GM18498 (cell line): ENCODE measurements at regions not wholly inside any gene's neighbourhood (a gene's known extent, or its start where the extent isn't known, plus 50 kb on each side); places are given as distances from the start of the nearest gene placed in this dataset.
"Not testable (repeated sequence)": the region's sequence is repeated elsewhere in the genome, so short reads cannot be mapped to it uniquely, and the experiment has no call there.

Source experiments
- ATAC-seq: cut with Tn5 transposase; IDR thresholded peaks from one replicate; pipeline ENCODE4 v1.9.1; 2021; ENCODE audit warnings: mild to moderate bottlenecking, moderate library complexity; ENCODE audit not compliant: unreplicated experiment

DNA sequence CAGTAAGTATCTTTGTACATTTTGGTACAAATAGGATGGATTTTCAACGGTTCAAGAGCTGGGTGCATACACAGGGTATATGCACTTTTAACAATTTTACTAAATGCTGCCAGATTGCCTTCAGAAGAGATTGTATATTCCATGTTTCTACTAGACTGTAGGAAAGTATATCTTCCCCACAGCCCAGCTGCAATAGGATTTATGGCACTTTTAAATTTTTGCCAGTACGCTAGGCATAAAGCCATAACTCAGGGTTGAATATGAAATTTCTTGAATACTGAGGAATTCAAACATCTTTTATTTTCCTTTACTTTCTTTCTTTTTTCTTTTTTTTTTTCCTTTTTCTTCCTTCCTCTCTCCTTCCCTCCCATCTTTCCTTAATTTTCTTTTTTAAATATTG, 78.7 kb upstream of the SULF2 start:
- no peak for ATAC-seq

DNA sequence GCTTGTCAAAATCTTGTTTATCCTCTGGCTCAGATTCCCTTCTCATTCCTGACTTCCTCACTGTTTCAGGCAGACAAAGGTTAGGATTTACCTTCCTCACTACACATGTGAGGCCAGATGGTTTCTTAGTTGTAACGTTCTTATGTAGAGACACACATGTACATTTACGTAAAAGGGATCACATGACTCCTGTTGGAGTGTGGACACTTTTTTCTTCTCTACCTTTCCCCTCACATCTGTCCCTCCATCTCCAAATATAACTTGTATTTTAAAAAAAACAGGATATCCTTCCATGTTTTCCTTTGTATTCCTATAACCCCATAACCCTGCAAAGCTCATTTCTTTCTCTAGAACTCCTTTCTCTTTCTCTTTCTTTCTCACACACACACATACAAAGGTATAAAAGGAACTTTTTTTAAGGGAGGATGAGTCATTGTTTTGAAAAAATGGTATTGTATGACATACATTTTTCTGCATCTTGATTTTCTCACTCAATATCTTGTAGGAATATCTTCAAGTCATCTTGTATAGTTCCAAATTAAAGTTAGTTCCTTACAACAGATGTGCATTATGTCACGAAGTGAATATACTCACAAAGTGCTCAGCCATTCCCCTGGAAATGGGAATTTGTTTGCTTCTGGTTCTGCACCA, 78.2 kb upstream of the SULF2 start:
- no peak for ATAC-seq

DNA sequence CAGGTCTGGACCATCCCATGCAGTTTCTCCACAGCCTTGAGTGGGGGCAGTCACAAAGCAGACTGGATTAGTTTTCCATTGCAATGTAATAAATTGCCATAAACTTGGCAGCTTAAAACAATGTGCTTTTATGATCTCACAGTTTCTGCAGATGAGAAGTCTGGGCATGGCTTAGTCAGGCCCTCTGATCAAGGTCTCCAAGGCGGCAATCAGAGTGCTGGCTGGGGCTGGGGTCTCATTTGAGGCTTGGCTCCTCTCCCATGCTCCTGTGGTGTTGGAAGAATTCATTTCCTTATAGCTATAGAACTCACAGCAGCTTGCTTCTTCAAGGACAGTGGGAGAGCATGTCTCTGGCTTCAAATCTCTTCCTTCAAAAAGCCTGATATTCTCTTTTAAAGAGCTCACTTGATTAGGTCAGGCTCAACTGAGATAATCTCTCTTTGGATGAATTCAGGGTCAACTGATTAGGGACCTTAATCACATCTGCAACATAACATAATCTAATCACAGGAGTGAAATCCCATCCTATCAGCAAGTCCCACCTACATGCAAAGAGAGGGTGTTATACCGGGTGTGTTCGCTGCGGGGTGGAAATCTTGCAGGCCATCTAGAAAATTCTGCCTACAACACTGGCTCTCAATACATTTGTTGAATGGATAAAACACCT, 77.4 kb upstream of the SULF2 start:
- no peak for ATAC-seq

DNA sequence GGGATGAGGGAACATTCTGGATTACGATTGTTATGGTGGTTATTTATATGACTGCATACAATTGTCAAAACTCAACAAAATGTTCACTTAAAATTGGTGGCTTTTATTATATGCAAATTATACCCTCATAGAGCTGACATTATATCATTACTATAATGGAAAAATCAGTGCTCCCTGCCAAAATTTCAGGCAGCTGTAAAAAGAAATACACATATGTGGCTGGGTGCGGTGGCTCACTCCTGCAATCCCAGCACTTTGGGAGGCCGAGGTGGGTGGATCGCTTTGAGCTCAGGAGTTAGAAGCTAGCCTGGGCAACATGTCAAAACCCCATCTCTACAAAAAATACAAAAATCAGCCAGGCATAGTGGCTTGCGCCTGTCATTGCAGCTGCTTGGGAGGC, 75.8 kb upstream of the SULF2 start:
- ATAC-seq = no peak

DNA sequence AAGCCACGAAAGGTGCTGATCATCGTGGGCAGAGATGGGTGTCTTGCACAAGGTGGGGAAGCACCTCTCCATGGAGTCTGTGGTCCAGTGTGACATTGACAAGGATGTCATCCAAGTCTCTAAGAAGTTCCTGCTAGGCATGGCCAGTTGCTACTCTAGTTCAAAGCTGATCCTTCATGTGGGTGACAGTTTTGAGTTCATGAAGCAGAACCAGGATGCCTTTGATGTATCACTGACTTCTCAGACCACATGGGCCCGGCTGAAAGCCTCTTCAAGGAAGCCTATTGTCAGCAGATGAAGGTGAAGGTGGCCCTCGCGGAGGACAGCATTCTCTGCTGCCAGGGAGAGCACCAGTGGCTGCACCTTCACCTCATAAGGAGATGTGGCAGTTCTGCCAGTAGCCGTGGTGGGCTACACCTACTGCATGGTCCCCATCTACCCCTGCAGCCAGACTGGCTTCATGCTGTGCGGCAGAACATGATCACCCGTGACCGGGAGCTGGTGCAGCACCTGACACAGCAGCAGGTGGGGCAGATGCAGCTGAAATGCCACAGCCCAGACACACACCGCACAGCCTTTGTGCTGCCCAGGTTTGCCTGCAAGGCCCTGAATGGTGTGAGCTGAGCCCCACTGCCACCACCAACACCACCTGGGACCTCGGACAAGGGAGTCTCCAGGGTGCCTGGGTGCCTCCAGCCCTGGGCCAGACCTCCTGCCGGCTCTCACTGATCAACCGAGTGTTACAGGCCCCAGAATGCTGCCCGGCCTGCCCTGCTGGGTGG, 75.0 kb upstream of the SULF2 start:
- no peak for ATAC-seq

DNA sequence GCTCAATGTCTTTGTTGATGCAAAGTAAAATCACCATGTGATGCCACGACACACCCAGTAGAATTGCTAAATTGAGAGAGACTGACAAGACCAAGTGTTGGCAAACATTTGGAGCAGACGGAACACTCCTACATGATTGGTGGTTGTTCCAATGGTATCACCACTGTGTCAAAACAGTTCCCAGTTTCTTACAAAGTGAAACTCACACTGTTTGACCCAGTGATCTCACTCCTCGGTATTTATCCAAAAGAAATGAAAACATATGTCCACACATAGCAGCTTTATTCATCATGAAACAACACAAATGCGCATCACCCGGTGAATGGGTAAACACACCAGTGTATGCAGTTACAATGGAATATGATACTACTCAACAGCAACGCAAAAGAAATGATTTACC, 74.0 kb upstream of the SULF2 start:
- ATAC-seq = no peak

DNA sequence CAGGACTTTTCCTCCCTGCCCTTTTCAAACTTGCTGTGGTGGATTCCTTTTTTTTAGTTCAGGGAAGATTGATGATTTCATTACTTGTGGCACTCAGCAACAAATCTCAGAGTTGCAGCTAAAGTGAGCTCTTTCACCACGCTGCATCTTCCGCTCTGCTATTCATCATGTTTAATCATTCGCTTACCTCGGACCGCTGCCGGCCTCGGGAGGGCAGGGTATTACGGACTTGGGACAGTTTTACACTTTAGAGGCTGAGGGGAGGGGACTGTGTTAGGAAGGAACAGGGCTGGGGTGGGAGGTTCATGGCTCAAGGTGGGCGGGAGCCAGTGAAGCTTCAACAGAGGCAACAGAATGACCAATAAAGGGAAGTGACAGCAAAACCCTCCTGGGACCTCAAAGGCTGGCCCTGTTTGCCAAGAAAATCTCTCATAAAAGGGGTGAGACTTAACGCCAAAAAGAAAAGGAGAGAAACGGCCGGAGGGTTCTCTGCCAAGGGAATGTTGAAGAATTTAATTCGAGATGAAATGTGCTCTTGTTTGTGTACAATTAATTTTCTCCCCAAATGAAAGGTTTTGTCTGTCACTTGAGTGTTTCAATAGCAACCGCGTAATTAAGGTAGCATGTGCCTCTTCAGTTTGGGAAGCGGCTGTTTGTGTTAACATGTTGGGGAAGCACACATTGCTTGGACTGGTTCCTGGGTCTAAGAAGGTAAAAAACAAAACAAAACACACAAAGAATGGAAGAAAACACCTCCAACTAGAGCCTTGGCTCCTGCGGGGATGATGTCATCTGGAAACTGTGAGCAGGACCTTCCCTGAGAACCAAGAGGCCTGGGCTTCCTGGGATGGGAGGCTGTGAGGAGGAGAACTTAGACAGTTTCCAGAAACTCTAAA, 72.5 kb upstream of the SULF2 start:
- no peak for ATAC-seq

DNA sequence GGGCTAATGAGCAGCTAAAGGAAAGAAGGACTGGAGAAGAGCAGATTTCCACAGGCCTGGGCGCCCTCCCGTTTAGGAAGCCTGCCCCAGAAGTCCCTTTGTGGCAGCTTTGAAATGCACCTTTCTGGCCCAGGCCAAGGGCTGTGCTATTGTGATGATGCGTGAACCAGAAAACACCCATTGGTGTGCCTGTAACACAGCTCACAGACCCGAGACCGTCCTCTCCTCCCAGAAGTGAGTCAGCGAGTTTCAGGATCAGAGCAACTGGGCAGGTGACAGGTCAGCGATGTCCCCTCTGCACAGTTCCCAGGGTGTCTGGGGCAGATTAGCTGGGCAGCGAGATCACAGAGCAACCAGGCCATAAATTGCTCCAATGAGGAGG, 71.9 kb upstream of the SULF2 start:
- no peak for ATAC-seq

DNA sequence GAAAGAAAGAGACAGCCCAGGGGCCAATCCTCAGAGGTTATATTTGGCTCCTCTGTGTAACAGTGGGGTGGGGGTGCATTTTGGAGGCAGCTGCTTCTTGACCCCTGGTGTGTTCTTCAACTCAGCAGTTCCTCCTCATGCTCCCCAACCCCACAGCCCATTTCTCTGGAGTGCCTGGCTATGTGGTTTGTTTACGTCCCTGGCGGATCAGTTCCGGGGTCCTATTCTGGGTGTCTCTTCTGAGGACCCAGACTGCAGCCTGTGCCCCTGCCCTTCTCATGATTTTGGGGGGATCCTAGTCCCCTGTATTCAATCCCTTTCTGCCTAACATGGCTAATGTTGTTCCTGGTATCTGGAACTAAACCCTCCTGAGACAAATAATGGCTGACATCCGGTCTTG, 70.5 kb upstream of the SULF2 start:
- ATAC-seq = no peak

DNA sequence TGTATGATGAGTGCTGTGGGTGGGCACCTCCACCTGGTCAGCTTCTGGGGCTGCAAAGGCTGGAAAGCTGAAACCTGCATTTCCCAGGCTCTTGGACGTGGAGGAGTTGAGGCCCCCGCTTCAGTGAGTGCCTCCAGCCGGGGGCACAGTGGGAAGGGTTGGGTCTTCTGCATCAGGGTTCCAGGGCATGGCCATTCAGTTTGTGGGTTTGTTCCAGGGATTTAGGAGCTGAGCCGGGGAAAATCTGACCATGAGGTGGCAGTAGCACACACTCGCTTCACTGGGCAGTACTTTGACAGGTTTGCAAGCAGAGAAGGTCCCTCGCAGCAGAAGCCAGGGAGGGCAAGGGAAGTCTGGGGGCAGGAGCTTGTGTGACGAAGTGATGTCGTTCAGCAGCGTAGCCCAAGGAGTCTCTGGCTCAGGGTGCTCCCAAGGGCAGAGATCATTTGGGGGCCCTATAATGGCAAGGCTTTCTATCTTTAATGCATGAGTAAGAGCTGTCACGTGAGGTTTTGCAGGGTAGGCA, 69.5 kb upstream of the SULF2 start:
- no peak for ATAC-seq

DNA sequence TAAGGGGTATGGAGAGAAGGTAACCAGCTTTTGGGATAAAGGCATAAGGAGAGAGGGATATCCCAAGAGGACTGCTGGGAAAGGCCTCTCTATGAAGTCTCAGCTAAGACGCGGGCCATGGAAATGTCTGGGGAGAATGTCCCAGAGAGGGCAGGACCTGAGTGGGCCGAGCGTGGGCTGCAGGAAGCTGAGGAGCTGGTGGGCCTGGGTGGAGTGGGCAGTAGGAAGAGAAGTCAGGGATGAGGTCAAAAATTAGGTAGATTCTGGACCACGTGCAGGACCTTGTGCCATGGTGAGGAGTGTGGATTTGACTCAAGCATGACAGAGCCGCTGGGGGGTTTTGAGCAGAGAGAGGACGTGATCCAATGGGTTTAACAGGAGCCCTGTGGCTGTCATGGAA, 66.5 kb upstream of the SULF2 start:
- ATAC-seq = no peak

DNA sequence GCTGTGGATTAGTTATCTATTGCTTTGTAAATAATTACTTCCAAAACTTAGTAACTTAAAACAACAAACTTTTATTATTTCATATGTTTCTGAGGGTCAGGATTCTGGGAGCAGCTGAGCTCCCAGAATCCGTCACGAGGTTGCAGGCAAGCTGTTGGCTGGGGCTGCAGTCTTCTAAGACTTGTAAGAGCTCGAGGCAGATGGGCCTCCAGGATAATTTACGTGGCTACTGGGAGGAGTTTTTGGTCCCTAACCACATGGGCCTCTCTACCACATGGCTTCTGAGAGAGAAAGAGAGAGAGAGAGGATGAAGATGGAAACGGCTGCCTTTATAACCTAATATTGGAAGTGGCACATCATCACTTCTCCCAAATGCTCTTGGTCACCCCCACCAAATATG, 64.9 kb upstream of the SULF2 start:
- ATAC-seq = no peak

DNA sequence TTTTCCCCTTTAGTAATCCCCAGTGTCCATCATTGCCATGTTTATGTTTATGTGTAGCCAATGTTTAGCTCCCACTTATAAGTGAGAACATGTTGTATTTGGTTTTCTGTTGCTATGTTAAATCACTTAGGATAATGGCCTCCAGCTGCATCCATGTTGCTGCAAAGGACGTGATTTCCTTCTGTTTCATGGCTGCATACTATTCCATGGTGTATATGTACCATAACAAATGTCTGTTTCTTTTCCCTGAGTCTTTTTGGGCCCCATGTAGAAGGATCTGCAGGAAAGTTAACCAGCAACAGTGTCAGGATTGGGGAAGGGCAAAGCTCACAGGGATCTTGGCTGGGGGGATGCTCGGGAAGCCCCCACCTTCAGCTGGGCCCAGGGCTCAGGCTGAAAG, 64.3 kb upstream of the SULF2 start:
- no peak for ATAC-seq

DNA sequence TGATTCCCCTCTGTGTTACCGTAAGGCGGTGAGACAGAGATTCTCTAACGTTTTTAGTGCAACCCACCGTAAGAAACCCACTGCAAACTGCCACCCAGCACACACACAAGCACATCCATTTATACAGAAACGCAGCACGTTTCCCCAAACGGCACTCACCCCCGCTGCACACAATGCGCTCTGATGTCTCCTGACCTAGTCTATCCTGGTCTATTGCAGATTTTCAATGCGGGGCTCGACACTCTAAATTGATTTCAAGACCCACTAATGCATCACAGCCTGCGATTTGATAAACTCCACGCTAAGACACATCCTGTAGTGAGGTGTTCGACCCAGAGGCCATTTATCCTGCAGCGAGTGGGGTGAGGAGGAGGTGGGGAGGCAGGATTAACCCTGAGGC, 63.7 kb upstream of the SULF2 start:
- no peak for ATAC-seq

DNA sequence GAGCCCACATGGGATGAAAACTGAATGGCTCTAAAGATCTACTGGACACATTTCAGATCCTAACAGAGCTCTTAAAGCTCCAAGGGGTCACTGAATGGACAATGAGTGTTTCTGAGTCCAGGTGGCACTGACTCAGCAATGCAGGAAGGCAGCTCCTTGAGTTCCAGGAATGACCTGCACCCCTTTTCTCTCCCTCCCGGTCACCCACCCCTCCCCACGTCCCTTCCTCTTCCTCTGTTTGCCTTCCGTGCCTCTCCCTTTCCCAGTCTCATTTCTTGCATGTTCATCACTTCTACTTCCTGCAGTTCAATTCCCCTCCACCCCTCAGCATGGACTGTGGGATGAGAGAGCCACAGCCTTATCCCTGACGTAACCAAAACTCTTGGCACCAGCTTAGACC, 63.3 kb upstream of the SULF2 start:
- ATAC-seq = not testable (repeated sequence)

DNA sequence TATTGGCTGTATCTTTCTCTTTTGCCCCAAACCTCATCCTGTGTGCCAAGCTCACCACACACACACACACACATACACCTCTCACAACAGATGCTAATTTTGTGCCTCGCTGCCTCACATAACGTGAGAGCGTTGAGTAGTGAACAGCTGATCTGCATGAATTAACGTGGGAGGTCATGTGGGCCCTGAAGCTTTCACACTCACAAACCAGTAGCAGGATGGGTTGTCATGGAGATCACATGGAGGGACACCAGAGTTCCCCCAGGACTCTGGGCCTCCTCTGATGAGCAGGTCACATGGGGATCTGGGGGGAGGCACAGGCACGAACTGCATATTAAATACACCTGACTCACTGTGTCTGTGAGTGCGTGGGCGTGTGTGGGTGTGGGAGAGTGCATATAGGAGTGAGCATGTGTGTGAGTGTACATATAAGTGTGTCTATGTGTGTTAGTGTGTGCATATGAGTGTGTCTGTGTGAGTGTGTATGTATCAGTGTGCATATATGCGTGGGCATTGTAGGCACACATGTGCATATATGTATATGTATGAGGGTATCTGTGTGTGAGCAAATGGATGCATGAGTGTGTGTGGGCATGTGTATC, 62.7 kb upstream of the SULF2 start:
- ATAC-seq = no peak

DNA sequence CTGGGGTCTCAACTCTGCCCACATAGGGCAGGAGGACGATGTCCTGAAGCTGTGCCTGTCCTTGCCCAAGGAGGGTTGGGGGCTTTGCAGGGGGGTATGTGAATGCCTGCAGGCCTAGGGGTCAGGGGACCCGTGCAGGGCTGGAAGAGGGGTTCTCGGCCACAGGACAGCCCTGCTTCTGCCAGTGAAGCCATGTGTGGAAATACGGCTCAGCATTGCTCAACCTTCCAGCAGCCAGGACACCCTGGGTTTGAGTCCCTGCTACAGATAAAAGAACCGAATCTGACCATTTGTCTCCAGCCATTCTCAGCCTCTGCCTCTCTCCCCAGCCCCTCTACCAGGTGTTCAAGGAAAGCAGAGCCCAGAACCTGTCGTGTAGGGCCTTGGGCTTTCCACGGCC, 61.9 kb upstream of the SULF2 start:
- ATAC-seq = not testable (repeated sequence)

DNA sequence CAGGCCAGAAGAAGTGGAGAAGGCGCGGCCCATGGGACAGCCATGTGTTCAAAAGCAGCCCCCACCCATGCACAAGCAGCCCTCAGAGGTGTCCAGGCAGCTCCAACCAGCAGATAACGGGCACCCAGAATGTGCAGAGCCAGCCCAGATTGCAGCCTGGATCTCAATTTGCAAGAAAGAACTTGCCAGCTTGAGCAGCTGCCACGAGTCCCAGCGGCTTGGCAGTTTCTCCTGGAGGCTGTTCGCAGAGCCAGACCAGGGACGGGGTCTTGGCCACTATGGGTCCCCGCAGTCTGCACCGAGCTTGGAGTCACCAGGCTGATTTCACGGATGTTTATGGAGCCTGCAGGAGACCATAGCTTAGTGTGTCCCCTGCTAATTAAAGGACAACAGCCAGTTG, 61.4 kb upstream of the SULF2 start:
- not testable (repeated sequence) for ATAC-seq

DNA sequence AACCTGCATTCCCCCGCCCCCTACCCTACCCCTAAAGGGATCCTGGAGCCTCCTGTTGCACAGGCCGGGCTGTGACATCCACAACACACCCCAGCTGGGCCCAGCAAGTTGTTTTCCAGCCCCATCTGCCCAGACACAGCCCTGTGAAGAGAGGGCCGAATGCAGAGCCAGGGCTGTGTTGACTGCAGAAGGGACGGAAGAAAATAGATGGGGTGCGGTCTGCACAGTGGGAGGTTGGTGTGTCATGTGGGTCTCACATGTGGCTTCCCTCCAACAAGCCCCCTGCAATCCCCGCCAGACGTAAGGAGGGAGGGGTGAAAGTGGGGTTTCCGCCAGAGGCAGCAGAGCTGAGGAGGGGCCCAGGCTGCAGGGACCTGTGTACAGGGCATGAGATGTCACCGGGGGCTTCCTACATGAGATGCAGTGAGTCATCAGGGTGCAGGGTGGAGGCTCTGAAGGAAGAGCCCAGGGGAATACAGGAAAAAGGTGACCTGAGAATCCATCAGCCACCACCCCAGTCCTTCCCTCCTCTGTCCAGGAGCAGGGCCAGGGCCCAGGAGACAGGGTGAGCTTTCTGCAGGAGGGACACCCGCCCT, 60.2 kb upstream of the SULF2 start:
- not testable (repeated sequence) for ATAC-seq

DNA sequence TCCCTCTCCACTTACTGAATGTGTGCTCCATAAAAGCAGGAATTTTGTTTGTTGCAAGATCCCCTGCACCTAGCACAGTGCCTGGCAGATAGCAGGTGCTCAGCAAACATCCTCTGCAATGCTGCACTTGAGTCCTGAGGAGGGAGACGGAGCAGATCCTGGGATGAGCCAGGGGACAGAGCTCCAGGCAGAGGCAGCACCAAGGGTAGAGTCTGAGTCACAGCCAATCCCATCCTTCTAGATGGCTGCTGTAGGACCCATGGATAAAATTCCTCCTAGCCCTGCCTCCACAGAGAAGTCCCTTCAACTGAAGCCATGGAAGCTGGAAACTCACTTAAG, 59.3 kb upstream of the SULF2 start:
- not testable (repeated sequence) for ATAC-seq
